K562 (cell line): ENCODE measurements at regions not wholly inside any gene's neighbourhood (a gene's known extent, or its start where the extent isn't known, plus 50 kb on each side); places are given as distances from the start of the nearest gene placed in this dataset.
A peak's percentile ranks its signal among the peaks of the same experiment; 100 is the strongest.
"Not testable (repeated sequence)": the region's sequence is repeated elsewhere in the genome, so short reads cannot be mapped to it uniquely, and the experiment has no call there.

Experiments
- ATAC-seq: fragments of 200-7000 bp; cut with Tn5 transposase; 3 replicates; pipeline ENCODE4 v1.9.1; 2020; ENCODE audit warnings: moderate library complexity
- BruUV-seq: library from RNA; stranded (reverse); fragments of 400-500 nt; replicated peaks from 2 replicates; lab custom pipeline; 2021; lab: Mats Ljungman, UMichigan
- CTCF ChIA-PET: fragments of 300-600 bp; formaldehyde crosslinking; extraction: SDS; loops from one replicate; lab custom pipeline; 2021; ENCODE audit warnings: low intra/inter-chr PET ratio; lab: Yijun Ruan, JAX
- POLR2A ChIA-PET: fragments of 300-600, 350-650 bp; sonication (Branson Sonifier 250); formaldehyde crosslinking; extraction: SDS; loops from one replicate; lab custom pipeline; 2021; ENCODE audit warnings: antibody characterized with exemption, inconsistent platforms; lab: Yijun Ruan, JAX
- DNase-seq, 4 experiments: peaks; one replicate each; pipeline versions ENCODE4 v3.0.0 to v3.0.0-alpha.2; 2011 to 2018; ENCODE audit warnings: low spot score in 3 of 4, mixed read lengths in 3 of 4; ENCODE audit errors: extremely low read depth in 1 of 4
- FAIRE-seq: peaks from 2 replicates; lab custom pipeline; 2011; peaks lifted over from hg19 to GRCh38; lab: Jason Lieb, UNC
- H2AFZ ChIP-seq: 2 replicates; pipeline ENCODE4 v1.6.0; 2011; ENCODE audit warnings: low read depth, low read length, control low read depth, inconsistent platforms
- H3K27ac ChIP-seq: fragments of 200-600 bp; 3 replicates; pipeline ENCODE4 v1.8.0; 2011; ENCODE audit warnings: low read depth, mild to moderate bottlenecking, control low read depth, inconsistent platforms, low read length, moderate library complexity, mixed read lengths; ENCODE audit errors: extremely low read depth
- H3K27me3 ChIP-seq, 2 experiments: fragments of 300-600 bp in 1 of 2; 2 replicates in 1 of 2; 3 replicates in 1 of 2; pipeline versions ENCODE4 v1.6.0 to v1.8.0; 2011; ENCODE audit warnings: inconsistent platforms in 2 of 2, low read length in 2 of 2, mild to moderate bottlenecking in 1 of 2, mixed read lengths in 1 of 2, moderate library complexity in 1 of 2; ENCODE audit not compliant: control insufficient read depth in 2 of 2, insufficient read depth in 2 of 2
- H3K36me3 ChIP-seq: fragments of 300-600 bp; 3 replicates; pipeline ENCODE4 v1.8.0; 2011; ENCODE audit warnings: mild to moderate bottlenecking, low read length, inconsistent platforms; ENCODE audit not compliant: control insufficient read depth, insufficient read depth
- H3K4me1 ChIP-seq, 2 experiments: fragments of 200-600 bp in 1 of 2; replicated peaks in 1 of 2; 2 replicates in 1 of 2; 3 replicates in 1 of 2; pipeline versions ENCODE4 v1.5.1 to v1.8.0; 2011; ENCODE audit warnings: inconsistent platforms in 2 of 2, low read length in 2 of 2, mild to moderate bottlenecking in 1 of 2, mixed read lengths in 1 of 2, moderate library complexity in 1 of 2; ENCODE audit not compliant: control insufficient read depth in 2 of 2, insufficient read depth in 2 of 2
- H3K4me2 ChIP-seq: 2 replicates; pipeline ENCODE4 v1.6.1; 2011; ENCODE audit warnings: low read length, control low read depth, inconsistent platforms, mixed read lengths; ENCODE audit not compliant: insufficient read depth
- H3K4me3 ChIP-seq: fragments of 200-600 bp; sonication (generic), shearing (Covaris generic); 2 replicates; pipeline ENCODE4 v1.5.1; 2016; ENCODE audit warnings: control low read depth, inconsistent platforms
- H3K79me2 ChIP-seq: fragments of 200-600 bp; 3 replicates; pipeline ENCODE4 v1.8.0; 2011; ENCODE audit warnings: low read length, inconsistent platforms; ENCODE audit not compliant: control insufficient read depth, insufficient read depth
- H3K9ac ChIP-seq, 2 experiments: 2 replicates each; pipeline versions ENCODE4 v1.6.0 to v1.6.1; 2011; ENCODE audit warnings: low read depth in 2 of 2, low read length in 2 of 2, control low read depth in 1 of 2, inconsistent platforms in 1 of 2, mild to moderate bottlenecking in 1 of 2, mixed read lengths in 1 of 2; ENCODE audit not compliant: insufficient read depth in 1 of 2
- H3K9me1 ChIP-seq: one replicate; pipeline ENCODE4 v1.6.0; 2011; ENCODE audit warnings: inconsistent platforms, mild to moderate bottlenecking, low read length, moderate library complexity; ENCODE audit not compliant: control insufficient read depth, insufficient read depth
- H3K9me3 ChIP-seq: replicated peaks from 2 replicates; pipeline ENCODE4 v1.5.1; 2011; ENCODE audit warnings: low read depth, low read length, inconsistent platforms; ENCODE audit not compliant: control insufficient read depth, insufficient read depth
- H4K20me1 ChIP-seq: replicated peaks from 2 replicates; pipeline ENCODE4 v1.6.1; 2011; ENCODE audit warnings: low read length, inconsistent platforms, mixed read lengths; ENCODE audit not compliant: control insufficient read depth, insufficient read depth
- BHLHE40 ChIP-seq: IDR thresholded peaks from 2 replicates; pipeline ENCODE4 v1.6.1; 2011; ENCODE audit warnings: low read length, improper control_type of control experiment
- IRF2 ChIP-seq: sonication (generic); formaldehyde crosslinking; IDR thresholded peaks from 2 replicates; pipeline ENCODE4 v1.8.1; 2022; ENCODE audit warnings: mild to moderate bottlenecking, missing genetic modification reagents
- KDM5B ChIP-seq: fragments of 200-600 bp; sonication (generic); IDR thresholded peaks from 2 replicates; pipeline ENCODE4 v1.6.1; 2012; ENCODE audit warnings: low read depth, mild to moderate bottlenecking, moderate library complexity, low read length, control low read depth, inconsistent platforms; ENCODE audit not compliant: insufficient replicate concordance
- SMC3 ChIP-seq: conservative IDR thresholded peaks from 2 replicates; pipeline ENCODE4 v1.6.1; 2011; ENCODE audit warnings: low read depth, low read length, improper control_type of control experiment; ENCODE audit not compliant: insufficient read depth
- WGBS: fragments of 100-300 bp; shearing (Covaris generic); methylation state at CpG from one replicate; pipeline ENCODE4 v1.1.6; 2016; ENCODE audit warnings: low coverage, mixed read lengths; ENCODE audit not compliant: insufficient coverage; ENCODE audit errors: missing lambda C conversion rate; 5-methylcytosine and 5-hydroxymethylcytosine counted together
- in situ Hi-C: fragments of 300-500 bp; cut with MboI; formaldehyde crosslinking; loops from 4 replicates; pipeline ENCODE4 v1.15.0; 2018; ENCODE audit warnings: inconsistent platforms, mixed read lengths
- intact Hi-C: fragments of 100-400 bp; cut with micrococcal nuclease; formaldehyde crosslinking; loops from 2 replicates; pipeline ENCODE4 v1.14.2; 2022

DNA sequence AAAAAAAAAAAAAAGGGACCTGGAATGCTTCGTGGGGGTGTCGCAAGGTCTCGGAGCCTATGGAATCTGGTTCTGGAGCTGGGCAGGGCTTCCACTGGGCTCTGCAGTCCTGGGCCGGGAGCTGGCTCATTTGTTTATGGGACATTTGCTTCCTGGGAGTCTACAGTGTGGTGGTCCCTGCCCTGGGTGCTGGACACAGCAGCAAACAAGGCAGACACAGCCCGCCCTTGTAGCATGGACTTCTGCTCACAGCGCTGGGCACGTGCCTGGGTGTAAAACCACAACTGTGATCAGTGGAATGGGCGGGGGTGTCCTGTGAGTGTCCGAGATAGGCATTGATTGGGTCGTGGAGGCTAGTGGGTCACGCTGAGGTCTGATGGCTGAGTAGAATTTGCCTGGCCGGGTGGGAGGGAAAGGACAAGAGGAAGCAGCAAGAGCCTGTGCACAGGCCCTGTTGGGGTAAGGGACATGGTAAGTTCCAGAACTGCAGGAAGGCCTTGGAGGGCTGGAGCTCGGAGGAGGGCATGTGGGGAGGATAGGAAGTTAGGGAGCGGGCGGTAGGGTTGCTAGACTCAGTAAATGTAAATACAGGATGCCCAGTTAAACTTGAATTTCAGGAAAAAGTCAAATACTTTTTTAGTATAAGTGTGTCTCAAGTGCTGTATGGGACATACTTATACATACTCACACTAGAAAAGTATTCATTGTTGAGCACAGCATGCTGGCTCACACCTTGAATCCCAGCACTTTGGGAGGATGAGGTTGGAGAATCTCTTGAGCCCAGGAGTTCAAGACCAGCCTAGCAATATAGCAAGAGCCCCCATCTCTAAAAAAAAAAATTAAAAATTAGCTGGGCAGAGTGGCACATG, 61.3 kb upstream of the PMEPA1 start:
- intact Hi-C loops: no loop called here
- H3K4me2 ChIP-seq: no peak overlapping the region
- no peak for FAIRE-seq

DNA sequence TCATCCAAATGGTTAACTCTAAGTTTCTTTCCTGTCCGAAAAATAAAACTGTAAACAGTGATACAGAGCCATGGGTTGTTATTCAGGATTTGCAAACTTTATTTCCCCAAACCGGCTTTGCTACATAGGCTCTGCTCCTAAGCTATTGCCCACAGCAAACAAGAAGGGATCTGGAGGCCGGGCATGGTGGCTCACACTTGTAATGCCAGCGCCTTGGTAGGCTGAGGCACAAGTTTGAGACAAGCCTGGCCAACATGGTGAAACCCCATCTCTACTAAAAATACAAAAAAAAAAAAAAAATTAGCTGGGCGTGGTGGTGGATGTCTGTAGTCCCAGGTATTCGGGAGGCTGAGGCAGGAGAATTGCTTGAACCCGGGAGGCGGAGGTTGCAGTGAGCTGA, 60.6 kb upstream of the PMEPA1 start:
- H3K9me3 ChIP-seq, intact Hi-C loops, DNase-seq, in situ Hi-C loops, H3K9me1 ChIP-seq, H2AFZ ChIP-seq, H3K79me2 ChIP-seq, H3K4me1 ChIP-seq, CTCF ChIA-PET, H3K4me2 ChIP-seq, H3K9ac ChIP-seq, POLR2A ChIA-PET, FAIRE-seq, H3K27ac ChIP-seq, H4K20me1 ChIP-seq, H3K4me3 ChIP-seq, BruUV-seq, H3K36me3 ChIP-seq, ATAC-seq: not testable (repeated sequence)
- WGBS: 0% methylated on average over 4 of the region's 8 CpGs
- peaks cover 9 to 48% of the 10 kb centered on the region in 2 experiments; a peak in 4 of 5 replicates for H3K27me3 ChIP-seq

More for the DNA sequence above, 61.3 kb upstream of the PMEPA1 start:
- in situ Hi-C loops: no loop called here
- no peak overlapping the region for H2AFZ ChIP-seq
- no peak for DNase-seq
- no peaks in the 10 kb centered on the region for H3K9me1 ChIP-seq
- no peaks in the 10 kb centered on the region for H3K9me3 ChIP-seq
- no TSS peak for BruUV-seq
- POLR2A ChIA-PET: no interaction called here
- H3K4me3 ChIP-seq: no peak overlapping the region
- no peak for ATAC-seq
- no peaks in the 10 kb centered on the region for H3K4me1 ChIP-seq
- TF ChIP-seq IRF2 (CRISPR knock-in tag) (no peak), KDM5B (no peak), BHLHE40 (peak; percentile 54; the same call in 1 of the 2 replicates), SMC3 (no peak)
- no peaks in the 10 kb centered on the region for H3K79me2 ChIP-seq
- no peaks in the 10 kb centered on the region for H3K36me3 ChIP-seq
- 2% methylated on average over 15 of the region's 15 CpGs for WGBS
- no peak overlapping the region for H3K27ac ChIP-seq
- CTCF ChIA-PET: no interaction called here
- no peaks in the 10 kb centered on the region for H4K20me1 ChIP-seq
- no peak overlapping the region for H3K9ac ChIP-seq
- H3K27me3 ChIP-seq: peaks cover 9 to 48% of the 10 kb centered on the region in 2 experiments; a peak in 4 of 5 replicates
